ENCODE measurements at regions not wholly inside any gene's neighbourhood (a gene's known extent, or its start where the extent isn't known, plus 50 kb on each side); places are given as distances from the start of the nearest gene placed in this dataset.

- H3K27me3 ChIP-seq (ENCODE audit: control insufficient read depth, low read length), result no peaks in the 10 kb centered on the region
- no peak overlapping the region for H3K27ac ChIP-seq (ENCODE audit: low read depth, low read length)
- no peak overlapping the region for H3K4me2 ChIP-seq (ENCODE audit: low read length)
- H3K79me2 ChIP-seq (ENCODE audit: control insufficient read depth, low read length), result no peaks in the 10 kb centered on the region
- no peaks in the 10 kb centered on the region for H3K4me1 ChIP-seq (ENCODE audit: control insufficient read depth, low read length)
- H3F3A ChIP-seq (ENCODE audit: control insufficient read depth, insufficient read depth), result no peaks in the 10 kb centered on the region
- no peak for TF ChIP-seq EZH2phosphoT487 (IDR thresholded peaks at IDR 0.05; ENCODE audit: borderline replicate concordance, low read length)
- no peak for TF ChIP-seq CTCF (IDR thresholded peaks at IDR 0.05; ENCODE audit: low read depth, low read length, poor library complexity, severe bottlenecking)
- H4K20me1 ChIP-seq (ENCODE audit: control insufficient read depth, insufficient read depth, low read depth, low read length), result no peaks in the 10 kb centered on the region
- H3K9me2 ChIP-seq (replicated peaks; ENCODE audit: control insufficient read depth, low read length), result no peaks in the 10 kb centered on the region; the same call in 1 of the 2 replicates
- H3K9me3 ChIP-seq (ENCODE audit: control insufficient read depth, insufficient read depth, low read length), result peaks cover 7% of the 10 kb centered on the region; the same call in 1 of the 2 replicates
- no peak overlapping the region for H3K4me3 ChIP-seq (ENCODE audit: low read length)
- H3K36me3 ChIP-seq (ENCODE audit: control insufficient read depth, low read length), result no peaks in the 10 kb centered on the region
These were observed 919.2 kb downstream of the METTL15 start for GRCh38 chr11:29027436-29027835.

GRCh38 chr11:29026286-29026685 is 918.1 kb downstream of the METTL15 start:
- H4K20me1 ChIP-seq (ENCODE audit: control insufficient read depth, insufficient read depth, low read depth, low read length), result no peaks in the 10 kb centered on the region
- TF ChIP-seq EZH2phosphoT487 (IDR thresholded peaks at IDR 0.05; ENCODE audit: borderline replicate concordance, low read length) (no peak), CTCF (IDR thresholded peaks at IDR 0.05; ENCODE audit: low read depth, low read length, poor library complexity, severe bottlenecking) (no peak)
- H3K9me2 ChIP-seq (replicated peaks; ENCODE audit: control insufficient read depth, low read length), result no peaks in the 10 kb centered on the region
- H3F3A ChIP-seq (ENCODE audit: control insufficient read depth, insufficient read depth), result no peaks in the 10 kb centered on the region
- H3K27ac ChIP-seq (ENCODE audit: low read depth, low read length), result no peak overlapping the region
- peaks cover 7% of the 10 kb centered on the region; the same call in 1 of the 2 replicates for H3K9me3 ChIP-seq (ENCODE audit: control insufficient read depth, insufficient read depth, low read length)
- no peaks in the 10 kb centered on the region for H3K27me3 ChIP-seq (ENCODE audit: control insufficient read depth, low read length)
- H3K4me3 ChIP-seq (ENCODE audit: low read length), result no peak overlapping the region
- H3K36me3 ChIP-seq (ENCODE audit: control insufficient read depth, low read length), result no peaks in the 10 kb centered on the region
- H3K4me2 ChIP-seq (ENCODE audit: low read length), result no peak overlapping the region
- H3K79me2 ChIP-seq (ENCODE audit: control insufficient read depth, low read length), result no peaks in the 10 kb centered on the region
- no peaks in the 10 kb centered on the region for H3K4me1 ChIP-seq (ENCODE audit: control insufficient read depth, low read length)

GRCh38 chr11:29025001-29025400 is 916.8 kb downstream of the METTL15 start:
- Histone ChIP-seq H4K20me1 (ENCODE audit: control insufficient read depth, insufficient read depth, low read depth, low read length) (no peaks in the 10 kb centered on the region), H3K9me2 (replicated peaks; ENCODE audit: control insufficient read depth, low read length) (no peaks in the 10 kb centered on the region), H3K4me1 (ENCODE audit: control insufficient read depth, low read length) (no peaks in the 10 kb centered on the region), H3K9me3 (ENCODE audit: control insufficient read depth, insufficient read depth, low read length) (peaks cover 7% of the 10 kb centered on the region; the same call in 1 of the 2 replicates), H3F3A (ENCODE audit: control insufficient read depth, insufficient read depth) (no peaks in the 10 kb centered on the region), H3K4me2 (ENCODE audit: low read length) (no peak overlapping the region), H3K4me3 (ENCODE audit: low read length) (no peak overlapping the region), H3K36me3 (ENCODE audit: control insufficient read depth, low read length) (no peaks in the 10 kb centered on the region), H3K79me2 (ENCODE audit: control insufficient read depth, low read length) (no peaks in the 10 kb centered on the region), H3K27me3 (ENCODE audit: control insufficient read depth, low read length) (no peaks in the 10 kb centered on the region), H3K27ac (ENCODE audit: low read depth, low read length) (no peak overlapping the region)
- TF ChIP-seq EZH2phosphoT487 (IDR thresholded peaks at IDR 0.05; ENCODE audit: borderline replicate concordance, low read length) (no peak), CTCF (IDR thresholded peaks at IDR 0.05; ENCODE audit: low read depth, low read length, poor library complexity, severe bottlenecking) (no peak)

All from DOHH2 (cell line).